ENCODE measurements at regions not wholly inside any gene's neighbourhood (a gene's known extent, or its start where the extent isn't known, plus 50 kb on each side); places are given as distances from the start of the nearest gene placed in this dataset.
A peak's percentile ranks its signal among the peaks of the same experiment; 100 is the strongest.

GRCh38 chr6:167774881-167775280 lies 51.8 kb upstream of the AFDN start:
- Histone ChIP-seq H3K9me3 (no peaks in the 10 kb centered on the region), H3K4me3 (no peak overlapping the region), H3K4me1 (no peaks in the 10 kb centered on the region), H3K27ac (no peak overlapping the region), H3K36me3 (no peaks in the 10 kb centered on the region), H3K27me3 (replicated peaks in 1 of 7) (peaks cover 0 to 4% (median 0%) of the 10 kb centered on the region in 7 donors)
- peak; percentile 56 for DNase-seq
- intact Hi-C loops (cut with DNase I; ENCODE audit: low total_unique reads): no loop called here
- 94 to 98% (median 95%) methylated on average over 11 of the region's 11 CpGs for WGBS, 5 donors
- TF ChIP-seq, protein P1, sequence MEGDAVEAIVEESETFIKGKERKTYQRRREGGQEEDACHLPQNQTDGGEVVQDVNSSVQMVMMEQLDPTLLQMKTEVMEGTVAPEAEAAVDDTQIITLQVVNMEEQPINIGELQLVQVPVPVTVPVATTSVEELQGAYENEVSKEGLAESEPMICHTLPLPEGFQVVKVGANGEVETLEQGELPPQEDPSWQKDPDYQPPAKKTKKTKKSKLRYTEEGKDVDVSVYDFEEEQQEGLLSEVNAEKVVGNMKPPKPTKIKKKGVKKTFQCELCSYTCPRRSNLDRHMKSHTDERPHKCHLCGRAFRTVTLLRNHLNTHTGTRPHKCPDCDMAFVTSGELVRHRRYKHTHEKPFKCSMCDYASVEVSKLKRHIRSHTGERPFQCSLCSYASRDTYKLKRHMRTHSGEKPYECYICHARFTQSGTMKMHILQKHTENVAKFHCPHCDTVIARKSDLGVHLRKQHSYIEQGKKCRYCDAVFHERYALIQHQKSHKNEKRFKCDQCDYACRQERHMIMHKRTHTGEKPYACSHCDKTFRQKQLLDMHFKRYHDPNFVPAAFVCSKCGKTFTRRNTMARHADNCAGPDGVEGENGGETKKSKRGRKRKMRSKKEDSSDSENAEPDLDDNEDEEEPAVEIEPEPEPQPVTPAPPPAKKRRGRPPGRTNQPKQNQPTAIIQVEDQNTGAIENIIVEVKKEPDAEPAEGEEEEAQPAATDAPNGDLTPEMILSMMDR (IDR thresholded peaks at IDR 0.05 in 8 of 11, conservative IDR thresholded peaks at IDR 0.05 in 3 of 11): no peak
- TF ChIP-seq POLR2A (IDR thresholded peaks at IDR 0.05) (no peak), POLR2AphosphoS5 (IDR thresholded peaks at IDR 0.05) (no peak)

DNA sequence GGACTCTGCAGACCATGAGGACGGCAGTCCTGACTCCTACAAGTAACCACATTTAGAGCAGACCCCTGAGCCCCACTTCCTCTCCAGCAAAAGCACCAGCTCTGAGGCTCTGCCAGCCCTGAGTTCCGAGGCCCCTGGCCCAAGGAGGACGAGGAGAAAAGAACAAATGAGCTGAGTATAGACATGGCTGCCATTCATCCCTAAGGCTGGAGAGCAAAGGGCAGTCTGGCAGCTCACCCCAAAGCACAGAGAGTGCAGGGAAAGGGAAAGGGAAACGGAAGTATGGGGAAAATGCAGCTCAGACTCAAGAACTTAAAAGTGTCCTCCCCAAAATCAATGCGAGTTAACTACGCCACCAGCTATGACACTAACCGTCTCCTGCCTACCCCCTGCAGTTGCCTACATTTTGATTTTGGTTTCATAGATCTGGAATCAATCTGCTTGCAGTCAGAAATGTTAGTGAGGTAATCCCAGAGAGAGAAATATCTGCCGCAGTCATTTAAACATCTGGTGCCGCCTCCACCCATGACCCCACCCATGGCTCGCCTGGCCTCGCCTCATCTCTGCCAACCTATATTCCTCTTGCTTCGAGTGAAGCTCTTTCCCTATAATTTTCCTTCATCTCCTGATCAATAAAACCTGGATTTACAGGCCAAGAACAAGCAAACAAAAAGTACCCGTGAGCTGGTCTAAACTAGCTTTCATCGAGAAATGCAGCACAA lies 49.6 kb upstream of the AFDN start:
- no peaks in the 10 kb centered on the region for H3K9me3 ChIP-seq

More for the DNA sequence above, 49.6 kb upstream of the AFDN start:
- 79 to 87% (median 82%) methylated on average over 14 of the region's 14 CpGs for WGBS, 5 donors
- Histone ChIP-seq H3K27me3 (replicated peaks in 1 of 7) (peaks cover 0 to 4% (median 0%) of the 10 kb centered on the region in 7 donors), H3K4me1 (no peaks in the 10 kb centered on the region), H3K36me3 (no peaks in the 10 kb centered on the region), H3K27ac (no peak overlapping the region), H3K4me3 (no peak overlapping the region)
- peak; percentile 33 for DNase-seq
- intact Hi-C loops (cut with DNase I; ENCODE audit: low total_unique reads): no loop called here
- TF ChIP-seq, protein P1 (IDR thresholded peaks at IDR 0.05 in 8 of 11, conservative IDR thresholded peaks at IDR 0.05 in 3 of 11): no peak
